IMR-90 (cell line): ENCODE measurements at regions not wholly inside any gene's neighbourhood (a gene's known extent, or its start where the extent isn't known, plus 50 kb on each side); places are given as distances from the start of the nearest gene placed in this dataset.

Source experiments
- ATAC-seq: fragments of 200-7000 bp; cut with Tn5 transposase; 2 replicates; pipeline ENCODE4 v1.9.1; 2020; ENCODE audit warnings: low read depth, mild to moderate bottlenecking, moderate library complexity
- BruUV-seq: library from RNA; stranded (reverse); fragments of 400-500 nt; replicated peaks from 2 replicates; lab custom pipeline; 2021; lab: Mats Ljungman, UMichigan
- CTCF ChIA-PET: fragments of 300-600 bp; formaldehyde crosslinking; extraction: SDS; loops from one replicate; lab custom pipeline; 2021; ENCODE audit warnings: antibody characterized with exemption; lab: Yijun Ruan, JAX
- POLR2A ChIA-PET: fragments of 300-600 bp; sonication (Branson Sonifier 250); formaldehyde crosslinking; loops from one replicate; lab custom pipeline; 2022; ENCODE audit warnings: antibody characterized with exemption; ENCODE audit not compliant: unreplicated experiment; lab: Charles Lee
- DNase-seq: peaks from one replicate; pipeline ENCODE4 v3.0.0; 2013
- H2AFZ ChIP-seq: replicated peaks from 2 replicates; pipeline ENCODE3; 2013; ENCODE audit warnings: low read length, mild to moderate bottlenecking; ENCODE audit not compliant: poor library complexity
- H2AK5ac ChIP-seq: 2 replicates; pipeline ENCODE4 v1.6.1; 2013; ENCODE audit warnings: low read depth, low read length, inconsistent platforms
- H2AK9ac ChIP-seq: replicated peaks from 2 replicates; pipeline ENCODE3; 2013; ENCODE audit warnings: mild to moderate bottlenecking, low read depth, low read length, moderate library complexity; ENCODE audit not compliant: poor library complexity
- H2BK120ac ChIP-seq: 2 replicates; pipeline ENCODE4 v1.6.1; 2013; ENCODE audit warnings: low read depth, low read length, inconsistent platforms
- H2BK15ac ChIP-seq: 3 replicates; pipeline ENCODE4 v1.6.1; 2013; ENCODE audit warnings: low read depth, low read length, inconsistent platforms
- H2BK20ac ChIP-seq: 2 replicates; pipeline ENCODE4 v1.6.1; 2013; ENCODE audit warnings: low read depth, mild to moderate bottlenecking, inconsistent platforms, low read length, moderate library complexity
- H2BK5ac ChIP-seq: 2 replicates; pipeline ENCODE4 v1.6.1; 2013; ENCODE audit warnings: mild to moderate bottlenecking, low read depth, low read length, inconsistent platforms; ENCODE audit not compliant: poor library complexity, severe bottlenecking
- H3K14ac ChIP-seq: replicated peaks from 2 replicates; pipeline ENCODE4 v1.6.1; 2013; ENCODE audit warnings: low read depth, low read length, inconsistent platforms
- H3K18ac ChIP-seq: 2 replicates; pipeline ENCODE4 v1.6.1; 2013; ENCODE audit warnings: low read depth, low read length, control low read depth
- H3K23ac ChIP-seq: 2 replicates; pipeline ENCODE4 v1.6.1; 2013; ENCODE audit warnings: low read depth, low read length, inconsistent platforms
- H3K27ac ChIP-seq: 2 replicates; pipeline ENCODE4 v1.5.1; 2013; ENCODE audit warnings: mild to moderate bottlenecking, control low read depth, low read length; ENCODE audit not compliant: insufficient read depth
- H3K27me3 ChIP-seq: 2 replicates; pipeline ENCODE4 v1.6.1; 2013; ENCODE audit warnings: low read length; ENCODE audit not compliant: control insufficient read depth, insufficient read depth
- H3K36me3 ChIP-seq: 2 replicates; pipeline ENCODE4 v1.6.1; 2013; ENCODE audit warnings: low read length, mixed read lengths; ENCODE audit not compliant: control insufficient read depth, insufficient read depth
- H3K4ac ChIP-seq: 2 replicates; pipeline ENCODE4 v1.6.1; 2013; ENCODE audit warnings: low read depth, low read length, inconsistent platforms
- H3K4me1 ChIP-seq: 2 replicates; pipeline ENCODE4 v1.6.1; 2013; ENCODE audit warnings: low read length, mixed read lengths; ENCODE audit not compliant: control insufficient read depth, insufficient read depth
- H3K4me2 ChIP-seq: 2 replicates; pipeline ENCODE4 v1.6.1; 2013; ENCODE audit warnings: low read depth, mild to moderate bottlenecking, control low read depth, low read length, moderate library complexity
- H3K4me3 ChIP-seq: 2 replicates; pipeline ENCODE4 v1.5.1; 2013; ENCODE audit warnings: low read depth, mild to moderate bottlenecking, control low read depth, low read length, moderate library complexity; ENCODE audit not compliant: insufficient read depth
- H3K56ac ChIP-seq: 2 replicates; pipeline ENCODE4 v1.6.1; 2013; ENCODE audit warnings: low read length, inconsistent platforms; ENCODE audit not compliant: insufficient read depth; ENCODE audit errors: extremely low read depth
- H3K79me1 ChIP-seq, 2 experiments: 2 replicates each; pipeline ENCODE4 v1.6.1; 2013; ENCODE audit warnings: low read length in 2 of 2, inconsistent platforms in 1 of 2, low read depth in 1 of 2
- H3K9ac ChIP-seq: 2 replicates; pipeline ENCODE4 v1.6.1; 2013; ENCODE audit warnings: low read depth, low read length, control low read depth
- H3K9me1 ChIP-seq: 2 replicates; pipeline ENCODE4 v1.6.1; 2013; ENCODE audit warnings: low read length, inconsistent platforms; ENCODE audit not compliant: insufficient read depth
- H3K9me3 ChIP-seq: 2 replicates; pipeline ENCODE4 v1.6.1; 2013; ENCODE audit warnings: low read length; ENCODE audit not compliant: control insufficient read depth, insufficient read depth
- H4K20me1 ChIP-seq: 2 replicates; pipeline ENCODE4 v1.6.1; 2013; ENCODE audit warnings: low read length, inconsistent platforms; ENCODE audit not compliant: insufficient read depth
- H4K5ac ChIP-seq: 2 replicates; pipeline ENCODE4 v1.6.1; 2013; ENCODE audit warnings: mild to moderate bottlenecking, low read depth, low read length, control low read depth
- H4K8ac ChIP-seq, 2 experiments: 2 replicates each; pipeline ENCODE4 v1.6.1; 2013; ENCODE audit warnings: low read depth in 2 of 2, low read length in 2 of 2, control low read depth in 1 of 2, inconsistent platforms in 1 of 2
- H4K91ac ChIP-seq: 2 replicates; pipeline ENCODE4 v1.6.1; 2013; ENCODE audit warnings: low read depth, low read length, inconsistent platforms; ENCODE audit not compliant: insufficient read depth
- BHLHE40 ChIP-seq: fragments of 150-350 bp; IDR thresholded peaks from 2 replicates; pipeline ENCODE4 v1.6.1; 2016; ENCODE audit warnings: mild to moderate bottlenecking, low read depth, low read length
- CEBPB ChIP-seq: IDR thresholded peaks from 2 replicates; pipeline ENCODE4 v1.6.1; 2012; ENCODE audit warnings: low read depth, low read length, improper control_type of control experiment
- CHD1 ChIP-seq: IDR thresholded peaks from 2 replicates; pipeline ENCODE4 v1.6.1; 2012; ENCODE audit warnings: low read depth, low read length, improper control_type of control experiment
- CTCF ChIP-seq: conservative IDR thresholded peaks from 2 replicates; pipeline ENCODE4 v1.5.1; 2012; ENCODE audit warnings: mild to moderate bottlenecking, low read depth, low read length, improper control_type of control experiment
- ELK1 ChIP-seq: fragments of 150-350 bp; IDR thresholded peaks from 2 replicates; pipeline ENCODE4 v1.6.1; 2016; ENCODE audit warnings: low read depth, mild to moderate bottlenecking, low read length, moderate library complexity, borderline replicate concordance
- MAZ ChIP-seq: IDR thresholded peaks from 2 replicates; pipeline ENCODE4 v1.6.1; 2012; ENCODE audit warnings: low read depth, mild to moderate bottlenecking, low read length, improper control_type of control experiment, moderate library complexity, borderline replicate concordance
- NFE2L2 ChIP-seq: fragments of 150-350 bp; IDR thresholded peaks from 2 replicates; pipeline ENCODE4 v1.6.1; 2016; ENCODE audit warnings: low read depth, mild to moderate bottlenecking, low read length
- RAD21 ChIP-seq: IDR thresholded peaks from 2 replicates; pipeline ENCODE4 v1.6.1; 2012; ENCODE audit warnings: low read length, improper control_type of control experiment
- RCOR1 ChIP-seq: IDR thresholded peaks from 2 replicates; pipeline ENCODE4 v1.6.1; 2012; ENCODE audit warnings: mild to moderate bottlenecking, low read length, improper control_type of control experiment; ENCODE audit not compliant: insufficient replicate concordance
- USF2 ChIP-seq: fragments of 150-350 bp; IDR thresholded peaks from 2 replicates; pipeline ENCODE4 v1.6.1; 2017; ENCODE audit warnings: mild to moderate bottlenecking, antibody characterized with exemption, low read length, low read depth
- WGBS, 2 experiments: methylation state at CpG; one replicate each; pipeline versions ENCODE4 v1.1.5 to v1.1.7; 2013; ENCODE audit warnings: missing lambda C conversion rate in 2 of 2; ENCODE audit not compliant: insufficient read length in 1 of 2; ENCODE audit errors: extremely low coverage in 2 of 2; 5-methylcytosine and 5-hydroxymethylcytosine counted together
- dilution Hi-C: fragments of 300-500 bp; cut with HindIII; formaldehyde crosslinking; loops from one replicate; pipeline ENCODE4 v1.14.3; 2018; ENCODE audit warnings: low sequenced_read_pairs; ENCODE audit not compliant: unreplicated experiment
- in situ Hi-C: fragments of 300-500 bp; cut with MboI; formaldehyde crosslinking; loops from 3 replicates; pipeline ENCODE4 v1.14.3; 2019; ENCODE audit warnings: low sequenced_read_pairs, inconsistent platforms, mixed read lengths
- intact Hi-C: fragments of 100-400 bp; cut with micrococcal nuclease; formaldehyde crosslinking; loops from 2 replicates; pipeline ENCODE4 v1.10.0; 2022

GRCh38 chr14:61188196-61188595, 92.9 kb downstream of the TMEM30B start:
- Histone ChIP-seq H3K56ac (no peak overlapping the region), H3K9me1 (peaks cover 18% of the 10 kb centered on the region), H3K4me1 (peaks cover 34% of the 10 kb centered on the region), H3K9me3 (no peaks in the 10 kb centered on the region), H3K4me3 (no peak overlapping the region), H4K20me1 (no peaks in the 10 kb centered on the region), H2AK9ac (peak overlapping the region; percentile 6), H3K79me1 (no peaks in the 10 kb centered on the region), H3K14ac (no peak overlapping the region), H3K4me2 (no peak overlapping the region), H3K27me3 (no peaks in the 10 kb centered on the region), H2BK20ac (no peak overlapping the region), H3K9ac (peak overlapping the region; percentile 15; the same call in 1 of the 2 replicates), H2BK15ac (no peak overlapping the region; the same call in 2 of the 3 replicates), H2BK120ac (peak overlapping the region; percentile 58), H4K91ac (peak overlapping the region; percentile 31), H2AK5ac (0 out of 2 replicates have a peak overlapping the region, but pooled peaks have one; percentile 23), H4K8ac (no peak overlapping the region; a peak in 1 of 4 replicates), H3K27ac (peak overlapping the region; percentile 79; the same call in 1 of the 2 replicates), H3K18ac (no peak overlapping the region; the same call in 1 of the 2 replicates), H2AFZ (no peak overlapping the region), H2BK5ac (no peak overlapping the region), H3K36me3 (no peaks in the 10 kb centered on the region), H4K5ac (peak overlapping the region; percentile 50; the same call in 1 of the 2 replicates), H3K4ac (peak overlapping the region; percentile 53), H3K23ac (no peak overlapping the region)
- BruUV-seq: no TSS peak
- in situ Hi-C loops: no loop called here
- ATAC-seq (no peak), DNase-seq (no peak)
- WGBS, 2 experiments: no CpG with 5 or more reads among the region's 21 CpGs
- intact Hi-C loops: loop anchor here (10.0 kb wide), 1 partner anchor 163 kb away; no protein-coding TSS in a partner anchor
- POLR2A ChIA-PET: no interaction called here
- CTCF ChIA-PET: no interaction called here
- dilution Hi-C loops: no loop called here
- TF ChIP-seq CEBPB (no peak), CHD1 (no peak), NFE2L2 (no peak), USF2 (no peak), RAD21 (no peak), ELK1 (no peak), CTCF (no peak), MAZ (no peak), BHLHE40 (no peak), RCOR1 (no peak)
